BLaER1 (cell line): ENCODE measurements at regions not wholly inside any gene's neighbourhood (a gene's known extent, or its start where the extent isn't known, plus 50 kb on each side); places are given as distances from the start of the nearest gene placed in this dataset.

ENCODE experiments used
- H3K27ac ChIP-seq: shearing (Covaris generic); formaldehyde crosslinking; 2 replicates; pipeline ENCODE4 v1.8.1; 2022
- H3K27me3 ChIP-seq: shearing (Covaris generic); formaldehyde crosslinking; 2 replicates; pipeline ENCODE4 v1.8.1; 2022
- H3K36me3 ChIP-seq: shearing (Covaris generic); formaldehyde crosslinking; 2 replicates; pipeline ENCODE4 v1.8.1; 2022
- H3K4me1 ChIP-seq: shearing (Covaris generic); formaldehyde crosslinking; 2 replicates; pipeline ENCODE4 v1.8.1; 2022
- H3K4me2 ChIP-seq: shearing (Covaris generic); formaldehyde crosslinking; 2 replicates; pipeline ENCODE4 v1.8.1; 2022
- H3K4me3 ChIP-seq: shearing (Covaris generic); formaldehyde crosslinking; 2 replicates; pipeline ENCODE4 v1.8.1; 2022
- H3K9ac ChIP-seq: shearing (Covaris generic); formaldehyde crosslinking; 2 replicates; pipeline ENCODE4 v1.8.1; 2022
- H3K9me3 ChIP-seq: shearing (Covaris generic); formaldehyde crosslinking; 2 replicates; pipeline ENCODE4 v1.8.1; 2022
- H4K20me1 ChIP-seq: shearing (Covaris generic); formaldehyde crosslinking; 2 replicates; pipeline ENCODE4 v1.8.1; 2022
- Cebpa-rat ChIP-seq: shearing (Covaris generic); IDR thresholded peaks from 2 replicates; pipeline ENCODE4 v1.8.1; 2022

GRCh38 chr3:127411083-127411727 lies 123.4 kb upstream of the PRR20G start:
- Histone ChIP-seq H3K4me1 (peaks cover 53% of the 10 kb centered on the region), H3K4me3 (no peak overlapping the region), H4K20me1 (no peaks in the 10 kb centered on the region), H3K9me3 (no peaks in the 10 kb centered on the region), H3K27ac (peak overlapping the region; percentile 30; the same call in 1 of the 2 replicates), H3K27me3 (peaks cover under 1% of the 10 kb centered on the region; the same call in 1 of the 2 replicates), H3K4me2 (peak overlapping the region; percentile 74), H3K9ac (no peak overlapping the region), H3K36me3 (no peaks in the 10 kb centered on the region)
- TF ChIP-seq Cebpa-rat = no peak

- Histone ChIP-seq H3K4me1 (peaks cover 58% of the 10 kb centered on the region), H3K4me3 (no peak overlapping the region), H3K27ac (peak overlapping the region; percentile 30; the same call in 1 of the 2 replicates), H3K27me3 (no peaks in the 10 kb centered on the region), H4K20me1 (no peaks in the 10 kb centered on the region), H3K36me3 (no peaks in the 10 kb centered on the region), H3K4me2 (peak overlapping the region; percentile 74), H3K9ac (no peak overlapping the region), H3K9me3 (no peaks in the 10 kb centered on the region)
- no peak for TF ChIP-seq Cebpa-rat
Measured at GRCh38 chr3:127410678-127411077, 122.8 kb upstream of the PRR20G start.

GRCh38 chr3:127410137-127410488 lies 122.3 kb upstream of the PRR20G start:
- Histone ChIP-seq H3K4me1 (peaks cover 64% of the 10 kb centered on the region), H3K4me2 (peak overlapping the region; percentile 74), H3K36me3 (no peaks in the 10 kb centered on the region), H3K9ac (no peak overlapping the region), H4K20me1 (no peaks in the 10 kb centered on the region), H3K27me3 (no peaks in the 10 kb centered on the region), H3K4me3 (no peak overlapping the region), H3K27ac (no peak overlapping the region; the same call in 1 of the 2 replicates), H3K9me3 (no peaks in the 10 kb centered on the region)
- no peak for TF ChIP-seq Cebpa-rat

- Histone ChIP-seq H3K36me3 (no peaks in the 10 kb centered on the region), H3K9me3 (no peaks in the 10 kb centered on the region), H4K20me1 (no peaks in the 10 kb centered on the region), H3K4me3 (no peak overlapping the region), H3K4me1 (peaks cover 69% of the 10 kb centered on the region), H3K27me3 (no peaks in the 10 kb centered on the region), H3K4me2 (peak overlapping the region; percentile 74), H3K9ac (peak overlapping the region; percentile 44; the same call in 1 of the 2 replicates), H3K27ac (peak overlapping the region; percentile 68)
- no peak for TF ChIP-seq Cebpa-rat
Measured at GRCh38 chr3:127409421-127410136, 121.7 kb upstream of the PRR20G start.

- Histone ChIP-seq H3K9ac (peak overlapping the region; percentile 44; the same call in 1 of the 2 replicates), H3K4me2 (peak overlapping the region; percentile 74), H3K27me3 (no peaks in the 10 kb centered on the region), H3K4me3 (no peak overlapping the region), H4K20me1 (no peaks in the 10 kb centered on the region), H3K4me1 (peaks cover 77% of the 10 kb centered on the region), H3K27ac (peak overlapping the region; percentile 68), H3K36me3 (no peaks in the 10 kb centered on the region), H3K9me3 (no peaks in the 10 kb centered on the region)
- no peak for TF ChIP-seq Cebpa-rat
Measured at GRCh38 chr3:127408684-127409420, 121.0 kb upstream of the PRR20G start.

GRCh38 chr3:127408022-127408683 lies 120.3 kb upstream of the PRR20G start:
- H3K36me3 ChIP-seq = no peaks in the 10 kb centered on the region
- H3K27ac ChIP-seq = peak overlapping the region; percentile 25; the same call in 1 of the 2 replicates
- no peaks in the 10 kb centered on the region for H4K20me1 ChIP-seq
- no peak overlapping the region for H3K4me3 ChIP-seq
- H3K4me2 ChIP-seq = peak overlapping the region; percentile 74
- H3K9ac ChIP-seq = no peak overlapping the region
- no peaks in the 10 kb centered on the region for H3K9me3 ChIP-seq
- TF ChIP-seq Cebpa-rat = no peak
- H3K27me3 ChIP-seq = no peaks in the 10 kb centered on the region
- peaks cover 84% of the 10 kb centered on the region for H3K4me1 ChIP-seq

GRCh38 chr3:127407026-127407939 lies 119.4 kb upstream of the PRR20G start:
- Histone ChIP-seq H3K4me1 (peaks cover 86% of the 10 kb centered on the region), H3K4me3 (no peak overlapping the region), H3K9me3 (no peaks in the 10 kb centered on the region), H3K4me2 (peak overlapping the region; percentile 74), H3K9ac (no peak overlapping the region), H3K27me3 (no peaks in the 10 kb centered on the region), H3K36me3 (no peaks in the 10 kb centered on the region), H4K20me1 (no peaks in the 10 kb centered on the region), H3K27ac (peak overlapping the region; percentile 40; the same call in 1 of the 2 replicates)
- TF ChIP-seq Cebpa-rat = no peak

GRCh38 chr3:127406309-127407025 lies 118.6 kb upstream of the PRR20G start:
- no peaks in the 10 kb centered on the region for H4K20me1 ChIP-seq
- no peak overlapping the region for H3K9ac ChIP-seq
- H3K9me3 ChIP-seq = no peaks in the 10 kb centered on the region
- peak overlapping the region; percentile 74 for H3K4me2 ChIP-seq
- peak overlapping the region; percentile 40; the same call in 1 of the 2 replicates for H3K27ac ChIP-seq
- H3K27me3 ChIP-seq = no peaks in the 10 kb centered on the region
- TF ChIP-seq Cebpa-rat = no peak
- H3K4me1 ChIP-seq = peaks cover 85% of the 10 kb centered on the region
- no peaks in the 10 kb centered on the region for H3K36me3 ChIP-seq
- H3K4me3 ChIP-seq = no peak overlapping the region
